GM19239 (cell line): ENCODE measurements at regions not wholly inside any gene's neighbourhood (a gene's known extent, or its start where the extent isn't known, plus 50 kb on each side); places are given as distances from the start of the nearest gene placed in this dataset.
"Not testable (repeated sequence)": the region's sequence is repeated elsewhere in the genome, so short reads cannot be mapped to it uniquely, and the experiment has no call there.

ENCODE experiments used
- DNase-seq: peaks from one replicate; pipeline ENCODE4 v3.0.0; 2011; ENCODE audit warnings: low spot score; ENCODE audit not compliant: insufficient read length
- FAIRE-seq: peaks from 2 replicates; lab custom pipeline; 2011; peaks lifted over from hg19 to GRCh38; lab: Jason Lieb, UNC

- DNase-seq (no peak), FAIRE-seq (no peak)
Observed at GRCh38 chr5:82538339-82539034, 260.3 kb upstream of the RPS23 start.

GRCh38 chr5:82537687-82538306, 259.6 kb upstream of the RPS23 start:
- FAIRE-seq = no peak

GRCh38 chr5:82534986-82535385, 256.8 kb upstream of the RPS23 start:
- FAIRE-seq = no peak
- DNase-seq = no peak

More at GRCh38 chr5:82537687-82538306, 259.6 kb upstream of the RPS23 start:
- DNase-seq = no peak

- DNase-seq, FAIRE-seq: not testable (repeated sequence)
Observed at GRCh38 chr5:82532075-82532474, 253.9 kb upstream of the RPS23 start.

- FAIRE-seq (no peak), DNase-seq (no peak)
Observed at GRCh38 chr5:82526540-82526939, 248.4 kb upstream of the RPS23 start.

- FAIRE-seq (no peak), DNase-seq (no peak)
Observed at GRCh38 chr5:82525626-82526025, 247.5 kb upstream of the RPS23 start.

GRCh38 chr5:82523633-82524032, 245.5 kb upstream of the RPS23 start:
- DNase-seq (no peak), FAIRE-seq (no peak)

- no peak for DNase-seq
- no peak for FAIRE-seq
Observed at GRCh38 chr5:82522897-82523296, 244.7 kb upstream of the RPS23 start.

- FAIRE-seq (no peak), DNase-seq (no peak)
Observed at GRCh38 chr5:82521431-82522051, 243.4 kb upstream of the RPS23 start.

- DNase-seq (no peak), FAIRE-seq (no peak)
Observed at GRCh38 chr5:82519558-82519957, 241.4 kb upstream of the RPS23 start.

GRCh38 chr5:82517544-82518075, 239.5 kb upstream of the RPS23 start:
- DNase-seq = no peak
- FAIRE-seq = no peak

- DNase-seq (no peak), FAIRE-seq (no peak)
Observed at GRCh38 chr5:82513738-82514137, 235.6 kb upstream of the RPS23 start.

GRCh38 chr5:82512025-82512424, 233.9 kb upstream of the RPS23 start:
- FAIRE-seq (no peak), DNase-seq (no peak)

GRCh38 chr5:82511134-82511533, 233.0 kb upstream of the RPS23 start:
- DNase-seq (no peak), FAIRE-seq (no peak)

- FAIRE-seq (no peak), DNase-seq (no peak)
Observed at GRCh38 chr5:82509762-82510161, 231.6 kb upstream of the RPS23 start.

GRCh38 chr5:82506390-82506789, 228.2 kb upstream of the RPS23 start:
- FAIRE-seq, DNase-seq: not testable (repeated sequence)

- no peak for DNase-seq
- no peak for FAIRE-seq
Observed at GRCh38 chr5:82499725-82500244, 221.6 kb upstream of the RPS23 start.

- DNase-seq = no peak
- FAIRE-seq = no peak
Observed at GRCh38 chr5:82497242-82497641, 219.1 kb upstream of the RPS23 start.

GRCh38 chr5:82494942-82495341, 216.8 kb upstream of the RPS23 start:
- no peak for FAIRE-seq

GRCh38 chr5:82493221-82493620, 215.1 kb upstream of the RPS23 start:
- no peak for DNase-seq
- no peak for FAIRE-seq

More at GRCh38 chr5:82494942-82495341, 216.8 kb upstream of the RPS23 start:
- DNase-seq = no peak

- DNase-seq = no peak
- FAIRE-seq = no peak
Observed at GRCh38 chr5:82491397-82491796, 213.2 kb upstream of the RPS23 start.
